Sigmoid colon (tissue), 6 donors: ENCODE measurements at regions not wholly inside any gene's neighbourhood (a gene's known extent, or its start where the extent isn't known, plus 50 kb on each side); places are given as distances from the start of the nearest gene placed in this dataset.

Source experiments
- DNase-seq: peaks from one replicate; pipeline ENCODE4 v3.0.0-alpha.2; 2019
- H3K27ac ChIP-seq, 4 donors: fragments of 200-600 bp; sonication (generic); one replicate each; pipeline ENCODE4 v1.5.1; 2016 to 2019; ENCODE audit warnings: mild to moderate bottlenecking in 1 of 4
- H3K27me3 ChIP-seq, 3 donors: fragments of 200-600 bp; sonication (generic); one replicate each; pipeline ENCODE4 v1.5.1; 2019; ENCODE audit warnings: mild to moderate bottlenecking in 1 of 3
- H3K36me3 ChIP-seq, 4 donors: fragments of 200-600 bp; sonication (generic); one replicate each; pipeline ENCODE4 v1.5.1; 2016 to 2019
- H3K4me1 ChIP-seq, 4 donors: fragments of 200-600 bp; sonication (generic); one replicate each; pipeline ENCODE4 v1.5.1; 2017 to 2019
- H3K4me3 ChIP-seq, 4 donors: fragments of 200-600 bp; sonication (generic); one replicate each; pipeline ENCODE4 v1.5.1; 2017 to 2019; ENCODE audit warnings: mild to moderate bottlenecking in 2 of 4, moderate library complexity in 1 of 4
- H3K9me3 ChIP-seq, 4 donors: fragments of 200-600 bp in 3 of 4; sonication (generic) in 3 of 4; one replicate each; pipeline versions ENCODE4 v1.5.1 to v1.6.1; 2013 to 2019
- EP300 ChIP-seq, 4 donors: sonication (generic); formaldehyde crosslinking; IDR thresholded peaks; one replicate each; pipeline ENCODE4 v1.6.1; 2017; ENCODE audit warnings: antibody characterized with exemption in 4 of 4
- POLR2A ChIP-seq, 2 donors: fragments of 450-650 bp; IDR thresholded peaks; one replicate each; pipeline ENCODE4 v1.6.1; 2016; ENCODE audit warnings: antibody characterized with exemption in 2 of 2, mild to moderate bottlenecking in 2 of 2, moderate library complexity in 2 of 2
- POLR2AphosphoS5 ChIP-seq, 4 donors: sonication (generic); formaldehyde crosslinking; IDR thresholded peaks; one replicate each; pipeline ENCODE4 v1.6.1; 2017; ENCODE audit warnings: antibody characterized with exemption in 4 of 4
- WGBS, 2 donors: extraction: QIAGEN DNeasy Blood & Tissue Kit; methylation state at CpG; one replicate each; pipeline ENCODE4 v1.1.7; 2013; 5-methylcytosine and 5-hydroxymethylcytosine counted together
- intact Hi-C: fragments of 100-400 bp; cut with DNase I; formaldehyde crosslinking; loops from one replicate; pipeline ENCODE4 v1.15.1; 2023
- TF ChIP-seq, protein P1 (sequence below), 4 experiments: fragments of 450-650 bp in 3 of 4; fragments of 200-600 bp in 1 of 4; IDR thresholded peaks; one replicate each; pipeline ENCODE4 v1.5.1; 2016 to 2019; ENCODE audit warnings: antibody characterized with exemption in 4 of 4, mild to moderate bottlenecking in 3 of 4, moderate library complexity in 2 of 4
- donor health status: healthy with polysubstance abuse.
- donor health status: healthy.

DNA sequence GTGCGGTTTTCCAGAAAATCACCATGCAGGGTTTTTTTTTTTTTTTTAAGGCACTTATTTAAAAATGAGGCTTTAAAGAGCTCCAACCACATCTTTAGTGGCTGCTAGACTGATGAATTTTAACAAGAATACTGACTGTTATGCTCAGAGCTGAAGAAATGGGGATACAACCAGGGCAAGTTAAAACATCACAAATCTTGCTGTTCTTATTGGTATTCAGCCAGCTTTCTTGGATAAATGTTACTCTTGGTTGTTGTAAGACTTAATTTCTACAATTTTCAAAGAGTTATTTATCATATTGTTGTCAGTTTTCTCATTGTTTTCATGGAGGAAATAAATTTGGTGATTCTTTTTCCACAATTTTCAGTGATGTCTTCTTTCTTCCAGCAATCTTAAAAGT is 352.8 kb upstream of the FAM174A start:
- Histone ChIP-seq H3K27me3 (no peaks in the 10 kb centered on the region), H3K9me3 (no peaks in the 10 kb centered on the region), H3K36me3 (no peaks in the 10 kb centered on the region), H3K4me3 (no peak overlapping the region), H3K27ac (no peak overlapping the region), H3K4me1 (no peaks in the 10 kb centered on the region)
- TF ChIP-seq POLR2AphosphoS5 (IDR thresholded peaks at IDR 0.05): no peak
- no peak for TF ChIP-seq EP300 (IDR thresholded peaks at IDR 0.05)
- no peak for TF ChIP-seq POLR2A (IDR thresholded peaks at IDR 0.05)
- TF ChIP-seq, protein P1, sequence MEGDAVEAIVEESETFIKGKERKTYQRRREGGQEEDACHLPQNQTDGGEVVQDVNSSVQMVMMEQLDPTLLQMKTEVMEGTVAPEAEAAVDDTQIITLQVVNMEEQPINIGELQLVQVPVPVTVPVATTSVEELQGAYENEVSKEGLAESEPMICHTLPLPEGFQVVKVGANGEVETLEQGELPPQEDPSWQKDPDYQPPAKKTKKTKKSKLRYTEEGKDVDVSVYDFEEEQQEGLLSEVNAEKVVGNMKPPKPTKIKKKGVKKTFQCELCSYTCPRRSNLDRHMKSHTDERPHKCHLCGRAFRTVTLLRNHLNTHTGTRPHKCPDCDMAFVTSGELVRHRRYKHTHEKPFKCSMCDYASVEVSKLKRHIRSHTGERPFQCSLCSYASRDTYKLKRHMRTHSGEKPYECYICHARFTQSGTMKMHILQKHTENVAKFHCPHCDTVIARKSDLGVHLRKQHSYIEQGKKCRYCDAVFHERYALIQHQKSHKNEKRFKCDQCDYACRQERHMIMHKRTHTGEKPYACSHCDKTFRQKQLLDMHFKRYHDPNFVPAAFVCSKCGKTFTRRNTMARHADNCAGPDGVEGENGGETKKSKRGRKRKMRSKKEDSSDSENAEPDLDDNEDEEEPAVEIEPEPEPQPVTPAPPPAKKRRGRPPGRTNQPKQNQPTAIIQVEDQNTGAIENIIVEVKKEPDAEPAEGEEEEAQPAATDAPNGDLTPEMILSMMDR (IDR thresholded peaks at IDR 0.05): no peak
- WGBS, 2 donors: 88% methylated on average over 1 of the region's 1 CpG
- intact Hi-C loops: no loop called here
- no peak for DNase-seq

DNA sequence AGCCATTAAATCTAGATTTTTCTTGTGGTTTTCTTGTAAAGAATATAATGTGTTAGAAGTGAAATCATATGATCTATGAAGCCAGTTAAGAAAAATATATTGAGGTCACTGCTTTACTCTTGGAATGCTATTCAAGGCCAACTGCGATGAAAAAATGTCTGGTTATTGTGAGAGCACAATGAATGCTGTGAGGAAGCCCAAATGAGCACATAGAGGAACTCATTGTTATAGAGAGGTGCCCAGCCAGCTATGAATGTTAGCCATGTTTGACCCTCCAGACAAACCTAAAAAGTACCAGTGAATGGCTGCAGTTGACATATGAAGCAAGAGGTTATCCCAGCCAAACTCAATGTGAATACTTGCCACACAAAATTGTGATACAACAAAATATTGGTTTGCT is 359.8 kb upstream of the FAM174A start:
- no peak overlapping the region for H3K27ac ChIP-seq
- no peak for DNase-seq
- no peaks in the 10 kb centered on the region for H3K4me1 ChIP-seq
- H3K27me3 ChIP-seq: no peaks in the 10 kb centered on the region
- intact Hi-C loops: no loop called here
- TF ChIP-seq, protein P1 (IDR thresholded peaks at IDR 0.05): no peak
- no peaks in the 10 kb centered on the region for H3K36me3 ChIP-seq
- no peak overlapping the region for H3K4me3 ChIP-seq
- H3K9me3 ChIP-seq: no peaks in the 10 kb centered on the region
- 85 to 96% methylated on average over 1 of the region's 1 CpG for WGBS, 2 donors

DNA sequence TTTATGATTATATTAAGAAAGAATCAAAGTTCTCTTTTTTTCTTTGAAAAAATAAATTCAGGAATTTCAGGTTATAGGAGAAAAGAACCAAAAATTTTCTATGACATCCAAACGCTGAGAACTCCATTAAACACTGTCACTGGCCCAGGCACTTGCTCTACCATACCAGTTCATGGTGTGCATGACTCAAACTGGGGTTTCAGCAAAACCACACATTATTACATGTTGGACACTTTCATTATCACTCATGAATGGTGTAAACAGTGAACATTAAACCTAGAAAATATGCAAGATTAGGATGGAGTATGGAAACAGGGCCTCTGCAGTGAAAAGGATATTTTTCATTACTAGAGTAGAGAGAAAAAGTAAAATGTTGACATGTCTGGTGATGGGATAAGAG is 369.9 kb upstream of the FAM174A start:
- DNase-seq: no peak
- intact Hi-C loops: no loop called here
- no peaks in the 10 kb centered on the region for H3K4me1 ChIP-seq
- TF ChIP-seq, protein P1 (IDR thresholded peaks at IDR 0.05): no peak
- no peak for TF ChIP-seq EP300 (IDR thresholded peaks at IDR 0.05)
- 82 to 84% methylated on average over 1 of the region's 1 CpG for WGBS, 2 donors
- H3K4me3 ChIP-seq: no peak overlapping the region
- H3K9me3 ChIP-seq: peaks cover 0 to 3% (median 0%) of the 10 kb centered on the region in 4 donors
- H3K36me3 ChIP-seq: no peaks in the 10 kb centered on the region
- no peak overlapping the region for H3K27ac ChIP-seq
- H3K27me3 ChIP-seq: no peaks in the 10 kb centered on the region

DNA sequence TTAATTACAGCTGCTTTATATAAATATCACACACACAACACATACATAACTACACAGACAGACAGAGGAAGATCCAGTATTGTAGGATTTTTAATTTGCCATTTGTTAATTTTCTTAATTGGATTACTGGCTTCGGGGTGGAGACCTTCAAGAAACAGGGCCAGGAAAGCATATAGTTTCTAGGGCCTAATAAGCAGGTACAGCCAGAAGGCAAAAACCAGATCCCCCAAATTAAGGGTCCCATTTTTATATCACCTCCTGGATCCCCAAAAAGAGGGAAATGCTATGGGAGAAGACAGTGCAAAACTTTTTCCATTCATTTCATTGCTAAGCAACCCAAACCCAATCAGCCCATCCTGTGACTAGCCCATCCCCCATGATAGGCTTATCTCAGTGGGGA is 373.3 kb upstream of the FAM174A start:
- Histone ChIP-seq H3K27ac (no peak overlapping the region), H3K36me3 (no peaks in the 10 kb centered on the region), H3K4me3 (no peak overlapping the region), H3K27me3 (no peaks in the 10 kb centered on the region), H3K9me3 (peaks cover 0 to 3% (median 0%) of the 10 kb centered on the region in 4 donors), H3K4me1 (no peaks in the 10 kb centered on the region)
- no peak for TF ChIP-seq EP300 (IDR thresholded peaks at IDR 0.05)
- TF ChIP-seq POLR2AphosphoS5 (IDR thresholded peaks at IDR 0.05): no peak
- no peak for TF ChIP-seq POLR2A (IDR thresholded peaks at IDR 0.05)
- TF ChIP-seq, protein P1 (IDR thresholded peaks at IDR 0.05): no peak
- WGBS, 2 donors: 78 to 85% methylated on average over 1 of the region's 1 CpG
- intact Hi-C loops: no loop called here
- no peak for DNase-seq

DNA sequence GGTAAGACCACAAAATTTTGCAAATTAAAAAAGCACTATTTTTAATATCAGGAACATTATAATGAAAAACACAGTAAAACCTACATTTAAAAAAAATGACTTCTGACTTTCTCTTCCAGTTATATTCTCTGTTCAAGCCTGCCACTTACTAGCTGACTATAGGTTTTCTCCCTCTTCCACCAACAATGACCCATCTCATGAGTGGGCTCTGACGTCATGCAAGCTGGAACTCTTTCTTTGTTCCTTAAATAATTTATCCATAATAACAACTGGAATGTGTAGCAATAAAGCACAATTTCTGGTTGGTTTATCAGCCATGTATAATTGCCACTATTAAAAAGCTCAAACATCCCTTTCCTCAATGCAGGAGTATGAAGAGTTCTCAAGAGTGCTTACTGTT is 378.1 kb upstream of the FAM174A start:
- H3K27me3 ChIP-seq: no peaks in the 10 kb centered on the region
- TF ChIP-seq, protein P1 (IDR thresholded peaks at IDR 0.05): no peak
- no peak for TF ChIP-seq EP300 (IDR thresholded peaks at IDR 0.05)
- TF ChIP-seq POLR2AphosphoS5 (IDR thresholded peaks at IDR 0.05): no peak
- TF ChIP-seq POLR2A (IDR thresholded peaks at IDR 0.05): no peak
- no peaks in the 10 kb centered on the region for H3K4me1 ChIP-seq
- DNase-seq: no peak
- no peak overlapping the region for H3K27ac ChIP-seq
- intact Hi-C loops: no loop called here
- no peaks in the 10 kb centered on the region for H3K36me3 ChIP-seq
- WGBS, 2 donors: 80 to 85% methylated on average over 1 of the region's 1 CpG
- peaks cover 0 to 1% (median 0%) of the 10 kb centered on the region in 4 donors for H3K9me3 ChIP-seq
- no peak overlapping the region for H3K4me3 ChIP-seq
